Endodermal cell (in vitro differentiated cells): ENCODE measurements at regions not wholly inside any gene's neighbourhood (a gene's known extent, or its start where the extent isn't known, plus 50 kb on each side); places are given as distances from the start of the nearest gene placed in this dataset.
A peak's percentile ranks its signal among the peaks of the same experiment; 100 is the strongest.

ENCODE experiments used
- DNase-seq: peaks from one replicate; pipeline ENCODE4 v3.0.0-alpha.2; 2017
- H3K27ac ChIP-seq: 2 replicates; pipeline ENCODE4 v1.5.1; 2013; ENCODE audit warnings: mild to moderate bottlenecking, low read depth, low read length, moderate library complexity
- H3K27me3 ChIP-seq: 2 replicates; pipeline ENCODE4 v1.6.1; 2013; ENCODE audit warnings: mild to moderate bottlenecking, low read length, moderate library complexity; ENCODE audit not compliant: insufficient read depth, control insufficient read depth, poor library complexity, severe bottlenecking
- H3K36me3 ChIP-seq: 2 replicates; pipeline ENCODE4 v1.7.0; 2013; ENCODE audit warnings: mild to moderate bottlenecking, low read length, moderate library complexity; ENCODE audit not compliant: control insufficient read depth, insufficient read depth
- H3K4me1 ChIP-seq: one replicate; pipeline ENCODE4 v1.7.0; 2013; ENCODE audit warnings: low read length; ENCODE audit not compliant: control insufficient read depth, insufficient read depth
- H3K4me3 ChIP-seq: 2 replicates; pipeline ENCODE4 v1.5.1; 2013; ENCODE audit warnings: mild to moderate bottlenecking, low read length, moderate library complexity
- H3K9ac ChIP-seq: 2 replicates; pipeline ENCODE4 v1.6.1; 2013; ENCODE audit warnings: mild to moderate bottlenecking, low read length, moderate library complexity; ENCODE audit not compliant: poor library complexity, severe bottlenecking; ENCODE audit errors: extremely low read depth
- H3K9me3 ChIP-seq: 2 replicates; pipeline ENCODE4 v1.6.1; 2013; ENCODE audit warnings: mild to moderate bottlenecking, low read length, moderate library complexity; ENCODE audit not compliant: control insufficient read depth
- H3K27ac Mint-ChIP-seq: 2 replicates; pipeline ENCODE4 v1.8.0; 2020; ENCODE audit warnings: mixed read lengths
- H3K27me3 Mint-ChIP-seq: 2 replicates; pipeline ENCODE4 v1.8.0; 2021; ENCODE audit warnings: mild to moderate bottlenecking, mixed read lengths; ENCODE audit not compliant: insufficient read depth
- H3K36me3 Mint-ChIP-seq: 2 replicates; pipeline ENCODE4 v1.8.0; 2020; ENCODE audit warnings: low read depth, mixed read lengths
- H3K4me1 Mint-ChIP-seq: 2 replicates; pipeline ENCODE4 v1.8.0; 2020; ENCODE audit warnings: mixed read lengths
- H3K4me3 Mint-ChIP-seq: 2 replicates; pipeline ENCODE4 v1.8.0; 2020; ENCODE audit warnings: mild to moderate bottlenecking, moderate library complexity, mixed read lengths
- H3K9me3 Mint-ChIP-seq: 2 replicates; pipeline ENCODE4 v1.8.0; 2020; ENCODE audit warnings: mild to moderate bottlenecking, mixed read lengths
- WGBS, 2 experiments: methylation state at CpG; one replicate each; pipeline versions ENCODE4 v1.1.5 to v1.1.7; 2013; ENCODE audit warnings: missing lambda C conversion rate in 2 of 2, mixed read lengths in 1 of 2; ENCODE audit not compliant: insufficient coverage in 1 of 2, insufficient read length in 1 of 2; 5-methylcytosine and 5-hydroxymethylcytosine counted together
- TF ChIP-seq, protein P1 (sequence below): fragments of 200-600 bp; sonication (generic); conservative IDR thresholded peaks from 2 replicates; pipeline ENCODE4 v1.5.0; 2021; ENCODE audit warnings: antibody characterized with exemption, mild to moderate bottlenecking

DNA sequence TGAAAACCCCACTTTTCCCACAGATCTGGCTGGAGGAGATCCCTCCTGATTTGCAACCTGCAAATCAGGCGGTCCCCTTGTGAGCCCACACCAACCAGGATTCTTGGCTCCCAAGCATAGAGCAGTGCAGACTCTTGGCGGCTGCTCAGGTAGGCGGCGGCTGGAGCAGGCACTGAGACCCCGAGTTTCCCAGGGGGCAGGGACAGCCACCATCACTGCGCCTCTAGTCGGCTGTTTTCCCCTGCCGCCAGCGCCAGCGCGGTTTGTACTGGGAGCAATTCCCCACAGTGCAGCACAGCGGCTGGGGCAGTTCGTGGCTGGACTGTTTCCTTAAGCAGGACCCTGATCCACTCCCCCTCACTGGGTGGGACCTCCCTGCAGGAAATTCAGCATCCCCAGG is 323.3 kb downstream of the TRIB2 start:
- Histone ChIP-seq H3K9me3 (peaks cover 5% of the 10 kb centered on the region), H3K27ac (no peak overlapping the region), H3K27me3 (no peaks in the 10 kb centered on the region), H3K4me1 (no peaks in the 10 kb centered on the region), H3K36me3 (no peaks in the 10 kb centered on the region), H3K4me3 (no peak overlapping the region), H3K9ac (no peak overlapping the region)
- Mint-ChIP-seq H3K27me3 (peaks cover 2% of the 10 kb centered on the region), H3K4me3 (no peak overlapping the region), H3K36me3 (no peaks in the 10 kb centered on the region), H3K9me3 (peaks cover 10% of the 10 kb centered on the region), H3K4me1 (no peaks in the 10 kb centered on the region), H3K27ac (no peak overlapping the region)
- 89 to 95% methylated on average over 11 to 13 of the region's 13 CpGs for whole genome bisulfite sequencing, 2 experiments
- TF ChIP-seq, protein P1, sequence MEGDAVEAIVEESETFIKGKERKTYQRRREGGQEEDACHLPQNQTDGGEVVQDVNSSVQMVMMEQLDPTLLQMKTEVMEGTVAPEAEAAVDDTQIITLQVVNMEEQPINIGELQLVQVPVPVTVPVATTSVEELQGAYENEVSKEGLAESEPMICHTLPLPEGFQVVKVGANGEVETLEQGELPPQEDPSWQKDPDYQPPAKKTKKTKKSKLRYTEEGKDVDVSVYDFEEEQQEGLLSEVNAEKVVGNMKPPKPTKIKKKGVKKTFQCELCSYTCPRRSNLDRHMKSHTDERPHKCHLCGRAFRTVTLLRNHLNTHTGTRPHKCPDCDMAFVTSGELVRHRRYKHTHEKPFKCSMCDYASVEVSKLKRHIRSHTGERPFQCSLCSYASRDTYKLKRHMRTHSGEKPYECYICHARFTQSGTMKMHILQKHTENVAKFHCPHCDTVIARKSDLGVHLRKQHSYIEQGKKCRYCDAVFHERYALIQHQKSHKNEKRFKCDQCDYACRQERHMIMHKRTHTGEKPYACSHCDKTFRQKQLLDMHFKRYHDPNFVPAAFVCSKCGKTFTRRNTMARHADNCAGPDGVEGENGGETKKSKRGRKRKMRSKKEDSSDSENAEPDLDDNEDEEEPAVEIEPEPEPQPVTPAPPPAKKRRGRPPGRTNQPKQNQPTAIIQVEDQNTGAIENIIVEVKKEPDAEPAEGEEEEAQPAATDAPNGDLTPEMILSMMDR = no peak
- DNase-seq = no peak

DNA sequence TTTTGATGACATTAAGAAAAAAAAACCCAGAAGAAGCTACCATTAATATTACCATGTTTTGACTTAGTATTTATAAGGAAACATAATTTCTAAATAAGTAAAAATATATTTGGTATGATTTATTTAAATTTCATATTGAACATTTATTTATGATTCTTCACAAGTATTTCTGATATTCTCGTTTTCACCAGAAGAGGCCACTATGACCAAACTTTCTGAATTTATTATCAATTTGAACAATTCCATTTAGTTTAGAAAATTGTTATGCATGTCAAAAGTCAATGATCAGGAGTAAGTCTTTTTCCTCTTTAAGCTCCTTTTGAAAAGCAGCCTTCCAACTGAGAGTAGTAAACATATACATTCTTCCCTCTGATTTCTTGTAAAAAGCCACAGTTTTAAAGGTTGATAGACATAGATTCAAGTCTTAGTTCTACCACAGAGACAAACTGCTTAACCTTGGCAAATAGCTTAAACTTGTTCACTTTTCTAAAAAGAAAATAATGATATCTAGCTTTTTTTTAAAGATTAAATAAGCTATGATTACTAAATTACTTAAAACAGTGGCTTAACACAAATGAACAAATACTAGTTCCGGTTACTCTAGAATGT is 329.9 kb downstream of the TRIB2 start:
- Histone ChIP-seq H3K4me3 (no peak overlapping the region), H3K27ac (no peak overlapping the region), H3K27me3 (no peaks in the 10 kb centered on the region), H3K4me1 (no peaks in the 10 kb centered on the region), H3K36me3 (no peaks in the 10 kb centered on the region), H3K9ac (no peak overlapping the region), H3K9me3 (peaks cover 5% of the 10 kb centered on the region)
- Mint-ChIP-seq H3K4me3 (no peak overlapping the region), H3K36me3 (no peaks in the 10 kb centered on the region), H3K27me3 (no peaks in the 10 kb centered on the region), H3K27ac (no peak overlapping the region), H3K4me1 (no peaks in the 10 kb centered on the region), H3K9me3 (peaks cover 2% of the 10 kb centered on the region)
- 78% methylated on average over 2 of the region's 2 CpGs; no CpG with 5 or more reads in 1 of the 2 experiments for WGBS, 2 experiments
- TF ChIP-seq, protein P1 = peak; percentile 65
- no peak for DNase-seq

DNA sequence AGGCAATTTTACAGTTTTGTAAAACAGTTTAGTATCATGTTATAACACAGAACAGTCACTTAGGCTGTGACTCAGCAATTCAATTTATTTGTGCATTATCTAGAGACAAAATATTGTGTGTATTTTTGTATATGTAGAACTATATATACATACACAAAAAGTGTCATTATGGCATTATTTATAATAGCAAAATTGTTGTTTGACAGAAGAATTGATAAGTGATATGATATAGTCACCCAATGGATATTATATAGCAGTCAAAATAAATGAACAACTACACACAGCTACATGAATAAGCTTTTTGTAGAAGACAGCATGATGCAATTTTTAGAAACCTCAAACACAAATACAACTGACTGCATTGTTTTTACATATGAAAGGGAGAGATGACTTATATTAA is 334.0 kb downstream of the TRIB2 start:
- no peaks in the 10 kb centered on the region for H3K36me3 Mint-ChIP-seq
- H3K4me3 Mint-ChIP-seq = no peak overlapping the region
- peaks cover 2% of the 10 kb centered on the region for H3K27me3 Mint-ChIP-seq
- TF ChIP-seq, protein P1 = no peak
- no peak for DNase-seq
- no peaks in the 10 kb centered on the region for H3K9me3 ChIP-seq
- H3K4me1 Mint-ChIP-seq = no peaks in the 10 kb centered on the region
- H3K9ac ChIP-seq = no peak overlapping the region
- H3K4me3 ChIP-seq = no peak overlapping the region
- no peak overlapping the region for H3K27ac ChIP-seq
- no peaks in the 10 kb centered on the region for H3K36me3 ChIP-seq
- H3K9me3 Mint-ChIP-seq = no peaks in the 10 kb centered on the region
- no peaks in the 10 kb centered on the region for H3K27me3 ChIP-seq
- no peak overlapping the region for H3K27ac Mint-ChIP-seq
- H3K4me1 ChIP-seq = no peaks in the 10 kb centered on the region
